Panc1 (cell line): ENCODE measurements at regions not wholly inside any gene's neighbourhood (a gene's known extent, or its start where the extent isn't known, plus 50 kb on each side); places are given as distances from the start of the nearest gene placed in this dataset.

Experiments used
- CTCF ChIP-seq: fragments of 450-650 bp; IDR thresholded peaks from 2 replicates; pipeline ENCODE4 v1.5.1; 2017; ENCODE audit warnings: mild to moderate bottlenecking
- POLR2AphosphoS5 ChIP-seq: IDR thresholded peaks from 2 replicates; pipeline ENCODE4 v1.6.1; 2012; ENCODE audit warnings: mild to moderate bottlenecking, low read depth, low read length, moderate library complexity
- REST ChIP-seq, 2 experiments: IDR thresholded peaks; 2 replicates each; pipeline ENCODE4 v1.6.1; 2011 to 2012; ENCODE audit warnings: low read depth in 2 of 2, control low read depth in 1 of 2, low read length in 1 of 2, mild to moderate bottlenecking in 1 of 2, moderate library complexity in 1 of 2; ENCODE audit not compliant: insufficient read depth in 1 of 2

GRCh38 chrX:113726009-113726408 lies 857.9 kb upstream of the HTR2C start:
- no peak for TF ChIP-seq CTCF
- TF ChIP-seq POLR2AphosphoS5 = no peak
- TF ChIP-seq REST (IDR thresholded peaks at IDR 0.05; ENCODE audit: insufficient read depth in 1 of 2, low read depth in 2 of 2, low read length in 1 of 2) = no peak
